H1 (cell line): ENCODE measurements at regions not wholly inside any gene's neighbourhood (a gene's known extent, or its start where the extent isn't known, plus 50 kb on each side); places are given as distances from the start of the nearest gene placed in this dataset.

Experiments
- CTCF ChIA-PET: fragments of 300-600 bp; sonication (Branson Sonifier 250); formaldehyde crosslinking; loops from one replicate; lab custom pipeline; 2021; ENCODE audit not compliant: partially characterized antibody; lab: Charles Lee
- POLR2A ChIA-PET: fragments of 300-600 bp; sonication (Branson Sonifier 250); formaldehyde crosslinking; loops from one replicate; lab custom pipeline; 2021; ENCODE audit warnings: inconsistent platforms; ENCODE audit not compliant: partially characterized antibody; lab: Charles Lee
- DNase-seq, 2 experiments: peaks; one replicate each; pipeline versions ENCODE4 v3.0.0 to v3.0.0-alpha.2; 2010 to 2022; ENCODE audit warnings: low spot score in 2 of 2, low read depth in 1 of 2, mixed read lengths in 1 of 2
- FAIRE-seq: peaks from 2 replicates; lab custom pipeline; 2011; peaks lifted over from hg19 to GRCh38; lab: Jason Lieb, UNC
- H2AFZ ChIP-seq: 2 replicates; pipeline ENCODE4 v1.8.1; 2012; ENCODE audit warnings: low read length, inconsistent platforms
- H2AK5ac ChIP-seq: 2 replicates; pipeline ENCODE4 v1.6.1; 2013; ENCODE audit warnings: low read depth, low read length
- H2BK120ac ChIP-seq: replicated peaks from 2 replicates; pipeline ENCODE3; 2013; ENCODE audit warnings: low read depth, low read length, inconsistent platforms
- H2BK12ac ChIP-seq: 2 replicates; pipeline ENCODE4 v1.6.1; 2013; ENCODE audit warnings: low read depth, low read length
- H2BK15ac ChIP-seq: 2 replicates; pipeline ENCODE4 v1.6.1; 2013; ENCODE audit warnings: low read length
- H2BK20ac ChIP-seq: 2 replicates; pipeline ENCODE4 v1.6.1; 2013; ENCODE audit warnings: low read length
- H2BK5ac ChIP-seq: 2 replicates; pipeline ENCODE4 v1.6.1; 2013; ENCODE audit warnings: low read depth, low read length
- H3K14ac ChIP-seq: 2 replicates; pipeline ENCODE4 v1.6.1; 2013; ENCODE audit warnings: inconsistent platforms; ENCODE audit not compliant: insufficient read length
- H3K18ac ChIP-seq: 2 replicates; pipeline ENCODE4 v1.6.1; 2013; ENCODE audit warnings: low read length; ENCODE audit errors: extremely low read depth
- H3K23ac ChIP-seq: 2 replicates; pipeline ENCODE4 v1.6.1; 2013; ENCODE audit warnings: inconsistent platforms; ENCODE audit not compliant: insufficient read length
- H3K23me2 ChIP-seq: 2 replicates; pipeline ENCODE4 v1.6.1; 2013; ENCODE audit warnings: low read depth, low read length
- H3K27ac ChIP-seq: 2 replicates; pipeline ENCODE4 v1.6.1; 2011; ENCODE audit warnings: low read depth, low read length, inconsistent platforms
- H3K27me3 ChIP-seq, 4 experiments: replicated peaks in 1 of 4; 1 replicate in 1 of 4; 2 replicates in 3 of 4; pipeline versions ENCODE4 v1.6.1 to v1.8.1; 2011 to 2013; ENCODE audit warnings: low read length in 3 of 4, mild to moderate bottlenecking in 3 of 4, inconsistent platforms in 2 of 4, mixed read lengths in 2 of 4, moderate library complexity in 1 of 4; ENCODE audit not compliant: control insufficient read depth in 3 of 4, insufficient read depth in 3 of 4; ENCODE audit errors: extremely low read depth in 1 of 4
- H3K36me3 ChIP-seq, 4 experiments: 2 replicates each; pipeline versions ENCODE4 v1.6.1 to v1.8.1; 2011 to 2013; ENCODE audit warnings: mild to moderate bottlenecking in 4 of 4, low read length in 3 of 4, moderate library complexity in 2 of 4, control low read depth in 1 of 4, inconsistent platforms in 1 of 4; ENCODE audit not compliant: insufficient read depth in 4 of 4, control insufficient read depth in 2 of 4
- H3K4ac ChIP-seq: replicated peaks from 2 replicates; pipeline ENCODE3; 2013; ENCODE audit warnings: low read length, low read depth, mixed read lengths, inconsistent platforms; ENCODE audit not compliant: insufficient read length
- H3K4me1 ChIP-seq, 4 experiments: replicated peaks in 1 of 4; 1 replicate in 1 of 4; 2 replicates in 3 of 4; pipeline versions ENCODE4 v1.6.1 to v1.8.1; 2011 to 2013; ENCODE audit warnings: low read length in 3 of 4, inconsistent platforms in 2 of 4, mixed read lengths in 1 of 4; ENCODE audit not compliant: insufficient read depth in 4 of 4, control insufficient read depth in 3 of 4
- H3K4me2 ChIP-seq, 2 experiments: 2 replicates each; pipeline versions ENCODE4 v1.6.1 to v1.8.1; 2011 to 2013; ENCODE audit warnings: low read depth in 2 of 2, low read length in 2 of 2, control low read depth in 1 of 2, inconsistent platforms in 1 of 2, mild to moderate bottlenecking in 1 of 2; ENCODE audit not compliant: insufficient read depth in 1 of 2
- H3K4me3 ChIP-seq, 4 experiments: fragments of 200-600, 300-600 bp in 1 of 4; sonication (generic), shearing (Covaris generic), sonication (Bioruptor Twin) in 1 of 4; 2 replicates each; pipeline versions ENCODE4 v1.5.1 to v1.8.1; 2011 to 2016; ENCODE audit warnings: low read length in 4 of 4, low read depth in 3 of 4, control low read depth in 2 of 4, inconsistent platforms in 2 of 4, mild to moderate bottlenecking in 2 of 4, mixed read lengths in 1 of 4, moderate library complexity in 1 of 4; ENCODE audit not compliant: insufficient read depth in 2 of 4; ENCODE audit errors: extremely low read depth in 1 of 4
- H3K56ac ChIP-seq: replicated peaks from 2 replicates; pipeline ENCODE3; 2013; ENCODE audit warnings: low read depth, mild to moderate bottlenecking, mixed read lengths, low read length, inconsistent platforms; ENCODE audit not compliant: insufficient read length
- H3K79me1 ChIP-seq: 2 replicates; pipeline ENCODE4 v1.6.1; 2013; ENCODE audit warnings: low read depth, low read length, control low read depth
- H3K79me2 ChIP-seq, 2 experiments: 2 replicates each; pipeline versions ENCODE4 v1.6.1 to v1.8.1; 2012 to 2013; ENCODE audit warnings: low read length in 2 of 2, mild to moderate bottlenecking in 2 of 2, inconsistent platforms in 1 of 2; ENCODE audit not compliant: insufficient read depth in 2 of 2, control insufficient read depth in 1 of 2
- H3K9ac ChIP-seq, 4 experiments: replicated peaks in 1 of 4; 1 replicate in 1 of 4; 2 replicates in 3 of 4; pipeline versions ENCODE4 v1.6.1 to v1.8.1; 2011 to 2013; ENCODE audit warnings: low read depth in 3 of 4, low read length in 3 of 4, control low read depth in 2 of 4, mild to moderate bottlenecking in 2 of 4, moderate library complexity in 2 of 4, inconsistent platforms in 1 of 4; ENCODE audit errors: extremely low read depth in 1 of 4
- H3K9me3 ChIP-seq, 2 experiments: 2 replicates each; pipeline versions ENCODE4 v1.6.1 to v1.8.1; 2012 to 2013; ENCODE audit warnings: mild to moderate bottlenecking in 2 of 2, moderate library complexity in 2 of 2, control low read depth in 1 of 2, inconsistent platforms in 1 of 2, low read depth in 1 of 2, low read length in 1 of 2, mixed read lengths in 1 of 2; ENCODE audit not compliant: insufficient read depth in 2 of 2
- H4K20me1 ChIP-seq, 2 experiments: replicated peaks in 1 of 2; 2 replicates each; pipeline versions ENCODE3 to v1.8.1; 2011 to 2013; ENCODE audit warnings: inconsistent platforms in 2 of 2, low read length in 2 of 2, mild to moderate bottlenecking in 1 of 2; ENCODE audit not compliant: insufficient read depth in 2 of 2, control insufficient read depth in 1 of 2
- H4K5ac ChIP-seq: 2 replicates; pipeline ENCODE4 v1.6.1; 2013; ENCODE audit warnings: low read length, low read depth, mixed read lengths, inconsistent platforms; ENCODE audit not compliant: insufficient read length
- H4K8ac ChIP-seq: 2 replicates; pipeline ENCODE4 v1.8.0; 2013; ENCODE audit warnings: mild to moderate bottlenecking, moderate library complexity, low read length, inconsistent platforms; ENCODE audit not compliant: insufficient read depth; ENCODE audit errors: extremely low read depth
- H4K91ac ChIP-seq: replicated peaks from 2 replicates; pipeline ENCODE3; 2013; ENCODE audit warnings: low read length, mixed read lengths, inconsistent platforms; ENCODE audit not compliant: insufficient read length
- ATF3 ChIP-seq: IDR thresholded peaks from 2 replicates; pipeline ENCODE4 v1.6.1; 2011; ENCODE audit warnings: low read depth, mild to moderate bottlenecking, low read length; ENCODE audit not compliant: insufficient read depth
- CHD1 ChIP-seq: IDR thresholded peaks from 2 replicates; pipeline ENCODE4 v1.6.1; 2012; ENCODE audit warnings: low read depth, low read length, improper control_type of control experiment
- CTBP2 ChIP-seq: IDR thresholded peaks from 2 replicates; pipeline ENCODE4 v1.7.0; 2011; ENCODE audit warnings: borderline replicate concordance, mild to moderate bottlenecking, moderate library complexity, mixed read lengths, low read length; ENCODE audit not compliant: insufficient read depth, insufficient read length
- E2F6 ChIP-seq: IDR thresholded peaks from 2 replicates; pipeline ENCODE4 v1.6.1; 2012; ENCODE audit warnings: inconsistent platforms
- GTF2F1 ChIP-seq: IDR thresholded peaks from 2 replicates; pipeline ENCODE4 v1.6.1; 2012; ENCODE audit warnings: low read depth, low read length, improper control_type of control experiment, borderline replicate concordance
- HDAC6 ChIP-seq: IDR thresholded peaks from one replicate; pipeline ENCODE4 v1.7.1; 2012; ENCODE audit warnings: low read depth, mild to moderate bottlenecking, inconsistent platforms, low read length, moderate library complexity
- KDM5A ChIP-seq: fragments of 200-600 bp; IDR thresholded peaks from 2 replicates; pipeline ENCODE4 v1.7.1; 2012; ENCODE audit warnings: mild to moderate bottlenecking, low read length, inconsistent platforms, mixed read lengths
- MAFK ChIP-seq: IDR thresholded peaks from 2 replicates; pipeline ENCODE4 v1.6.1; 2012; ENCODE audit warnings: low read depth, mild to moderate bottlenecking, improper control_type of control experiment, low read length
- NANOG ChIP-seq: IDR thresholded peaks from 2 replicates; pipeline ENCODE4 v1.6.1; 2011; ENCODE audit warnings: low read length, low read depth, mild to moderate bottlenecking, inconsistent platforms; ENCODE audit not compliant: insufficient read depth, poor library complexity, severe bottlenecking
- RAD21 ChIP-seq, 2 experiments: IDR thresholded peaks in 1 of 2; conservative IDR thresholded peaks in 1 of 2; 2 replicates each; pipeline ENCODE4 v1.6.1; 2011; ENCODE audit warnings: low read depth in 2 of 2, low read length in 2 of 2, improper control_type of control experiment in 1 of 2, inconsistent platforms in 1 of 2, mild to moderate bottlenecking in 1 of 2, moderate library complexity in 1 of 2
- SIX5 ChIP-seq: IDR thresholded peaks from 2 replicates; pipeline ENCODE4 v1.6.1; 2011; ENCODE audit warnings: mild to moderate bottlenecking, low read depth, low read length
- SUZ12 ChIP-seq: fragments of 200-600 bp; sonication (generic); IDR thresholded peaks from 2 replicates; pipeline ENCODE4 v1.6.1; 2012; ENCODE audit warnings: mild to moderate bottlenecking, inconsistent platforms, low read length, moderate library complexity, mixed read lengths
- TAF1 ChIP-seq: IDR thresholded peaks from 2 replicates; pipeline ENCODE4 v1.6.1; 2011; ENCODE audit warnings: mild to moderate bottlenecking, low read depth, low read length
- TCF12 ChIP-seq: IDR thresholded peaks from 2 replicates; pipeline ENCODE4 v1.6.1; 2011; ENCODE audit warnings: low read depth, mild to moderate bottlenecking, low read length
- WGBS, 2 experiments: shearing (Covaris generic) in 1 of 2; methylation state at CpG; one replicate each; pipeline versions ENCODE4 v1.1.6 to v1.1.7; 2013 to 2015; ENCODE audit warnings: low lambda C conversion rate in 2 of 2, mixed read lengths in 2 of 2, inconsistent platforms in 1 of 2, low coverage in 1 of 2, missing lambda C conversion rate in 1 of 2; ENCODE audit not compliant: insufficient replicate concordance in 2 of 2, insufficient coverage in 1 of 2, insufficient read length in 1 of 2; ENCODE audit errors: extremely low coverage in 1 of 2, missing lambda C conversion rate in 1 of 2; 5-methylcytosine and 5-hydroxymethylcytosine counted together

GRCh38 chr11:111189466-111189865 is 56.1 kb upstream of the POU2AF2 start:
- no peak overlapping the region for H3K23ac ChIP-seq
- H4K8ac ChIP-seq, result no peak overlapping the region
- H3K9ac ChIP-seq, result no peak overlapping the region
- no peak overlapping the region for H3K18ac ChIP-seq
- H3K36me3 ChIP-seq, result no peaks in the 10 kb centered on the region
- no peak overlapping the region for H4K91ac ChIP-seq
- H3K14ac ChIP-seq, result no peak overlapping the region
- ChIA-PET POLR2A (no interaction called here), CTCF (no interaction called here)
- H2BK120ac ChIP-seq, result no peak overlapping the region
- no peak overlapping the region for H2BK12ac ChIP-seq
- no peak overlapping the region for H3K4me2 ChIP-seq
- H2BK5ac ChIP-seq, result no peak overlapping the region
- no peaks in the 10 kb centered on the region for H3K27me3 ChIP-seq
- no peaks in the 10 kb centered on the region for H3K23me2 ChIP-seq
- H2BK15ac ChIP-seq, result no peak overlapping the region
- no peaks in the 10 kb centered on the region for H4K20me1 ChIP-seq
- H3K56ac ChIP-seq, result no peak overlapping the region
- no peaks in the 10 kb centered on the region for H3K79me2 ChIP-seq
- no peak overlapping the region for H2AK5ac ChIP-seq
- no peaks in the 10 kb centered on the region for H3K9me3 ChIP-seq
- no peaks in the 10 kb centered on the region for H3K4me1 ChIP-seq
- no peak overlapping the region for H4K5ac ChIP-seq
- no peak for DNase-seq
- no peak overlapping the region for H3K4ac ChIP-seq
- H3K4me3 ChIP-seq, result no peak overlapping the region
- 93% methylated on average over 2 of the region's 2 CpGs; no CpG with 5 or more reads in 1 of the 2 experiments for WGBS, 2 experiments
- FAIRE-seq, result no peak
- no peak overlapping the region for H3K27ac ChIP-seq
- no peak overlapping the region for H2AFZ ChIP-seq
- no peaks in the 10 kb centered on the region for H3K79me1 ChIP-seq
- no peak overlapping the region for H2BK20ac ChIP-seq
- no peak for TF ChIP-seq NANOG
- TF ChIP-seq E2F6, result no peak
- TF ChIP-seq TCF12, result no peak
- TF ChIP-seq SIX5, result no peak
- no peak for TF ChIP-seq CTBP2
- no peak for TF ChIP-seq ATF3
- no peak for TF ChIP-seq TAF1
- no peak for TF ChIP-seq GTF2F1
- TF ChIP-seq RAD21 (IDR thresholded peaks at IDR 0.05 in 1 of 2, conservative IDR thresholded peaks at IDR 0.05 in 1 of 2; ENCODE audit: low read depth in 2 of 2, low read length in 2 of 2), result no peak
- TF ChIP-seq CHD1, result no peak
- no peak for TF ChIP-seq HDAC6
- no peak for TF ChIP-seq MAFK
- TF ChIP-seq KDM5A, result no peak
- no peak for TF ChIP-seq SUZ12
